Activated CD8-positive, alpha-beta memory T cell treated with anti-CD3 and anti-CD28 coated beads, Interleukin-2, amount 10 ng/mL, durations not matched to agents 7 days and 5 days (primary cell): ENCODE measurements at regions not wholly inside any gene's neighbourhood (a gene's known extent, or its start where the extent isn't known, plus 50 kb on each side); places are given as distances from the start of the nearest gene placed in this dataset.
"Not testable (repeated sequence)": the region's sequence is repeated elsewhere in the genome, so short reads cannot be mapped to it uniquely, and the experiment has no call there.

ENCODE experiments used
- ATAC-seq: fragments of 150-1000 bp; cut with Tn5 transposase; one replicate; pipeline ENCODE4 v1.10.0; 2021; ENCODE audit warnings: moderate library complexity
- CTCF ChIA-PET: fragments of 350-600 bp; sonication (Branson Sonifier 250); formaldehyde crosslinking; loops from one replicate; lab custom pipeline; 2021; ENCODE audit warnings: antibody characterized with exemption; lab: Charles Lee
- DNase-seq: peaks from one replicate; pipeline ENCODE4 v3.0.0-alpha.2; 2020
- H3K27ac Mint-ChIP-seq: one replicate; pipeline ENCODE4 v1.8.0; 2021; ENCODE audit warnings: mild to moderate bottlenecking, mixed read lengths
- H3K27me3 Mint-ChIP-seq: one replicate; pipeline ENCODE4 v1.8.0; 2021; ENCODE audit warnings: mixed read lengths
- H3K36me3 Mint-ChIP-seq: one replicate; pipeline ENCODE4 v1.8.0; 2021; ENCODE audit warnings: mild to moderate bottlenecking, mixed read lengths
- H3K4me1 Mint-ChIP-seq: one replicate; pipeline ENCODE4 v1.8.0; 2021; ENCODE audit warnings: mixed read lengths
- H3K4me3 Mint-ChIP-seq: one replicate; pipeline ENCODE4 v1.8.0; 2021; ENCODE audit warnings: mild to moderate bottlenecking, moderate library complexity, mixed read lengths
- H3K9me3 Mint-ChIP-seq: one replicate; pipeline ENCODE4 v1.8.0; 2022; ENCODE audit warnings: low read depth, mixed read lengths

GRCh38 chr3:144023543-144023942 is 51.9 kb downstream of the DIPK2A start:
- ATAC-seq, DNase-seq, H3K27ac Mint-ChIP-seq, H3K36me3 Mint-ChIP-seq, H3K9me3 Mint-ChIP-seq, H3K4me1 Mint-ChIP-seq, H3K4me3 Mint-ChIP-seq, CTCF ChIA-PET: not testable (repeated sequence)
- H3K27me3 Mint-ChIP-seq: peaks cover 13% of the 10 kb centered on the region

GRCh38 chr3:144028798-144029411 is 57.3 kb downstream of the DIPK2A start:
- Mint-ChIP-seq H3K36me3 (no peaks in the 10 kb centered on the region), H3K27me3 (peaks cover 23% of the 10 kb centered on the region), H3K27ac (no peak overlapping the region), H3K9me3 (peaks cover 2% of the 10 kb centered on the region), H3K4me1 (peaks cover 13% of the 10 kb centered on the region), H3K4me3 (no peak overlapping the region)
- CTCF ChIA-PET: interaction anchor here (0.8 kb wide), 1 partner anchor 418 kb away, joined by 4 read pairs; no protein-coding TSS in a partner anchor
- no peak for ATAC-seq
- DNase-seq: no peak

- ATAC-seq (no peak), DNase-seq (no peak)
- H3K9me3 Mint-ChIP-seq: no peaks in the 10 kb centered on the region
- H3K4me3 Mint-ChIP-seq: no peak overlapping the region
- CTCF ChIA-PET: interaction anchor here (0.8 kb wide), 1 partner anchor 417 kb away, joined by 4 read pairs; no protein-coding TSS in a partner anchor
- peaks cover 13% of the 10 kb centered on the region for H3K4me1 Mint-ChIP-seq
- peaks cover 23% of the 10 kb centered on the region for H3K27me3 Mint-ChIP-seq
- H3K27ac Mint-ChIP-seq: no peak overlapping the region
- H3K36me3 Mint-ChIP-seq: no peaks in the 10 kb centered on the region
These were observed 58.1 kb downstream of the DIPK2A start for GRCh38 chr3:144029769-144030168.

- CTCF ChIA-PET: interaction anchor here (1.2 to 1.3 kb wide), 2 partner anchors 58 to 141 kb away, joined by 3 read pairs; no protein-coding TSS in a partner anchor
- Mint-ChIP-seq H3K27me3 (peaks cover 27% of the 10 kb centered on the region), H3K4me3 (no peak overlapping the region)
These were observed 60.3 kb downstream of the DIPK2A start for GRCh38 chr3:144031938-144032337.

GRCh38 chr3:144032531-144033239 is 61.1 kb downstream of the DIPK2A start:
- DNase-seq (no peak), ATAC-seq (peak; percentile 60)
- Mint-ChIP-seq H3K36me3 (no peaks in the 10 kb centered on the region), H3K27ac (peak overlapping the region; percentile 44), H3K4me3 (peak overlapping the region; percentile 16), H3K27me3 (peaks cover 27% of the 10 kb centered on the region), H3K4me1 (peaks cover 18% of the 10 kb centered on the region), H3K9me3 (no peaks in the 10 kb centered on the region)
- CTCF ChIA-PET: interaction anchor here (1.2 to 1.9 kb wide), 2 partner anchors 61 to 142 kb away, joined by 3 to 6 read pairs; partner anchors contain the start of gene DIPK2A

More at GRCh38 chr3:144031938-144032337, 60.3 kb downstream of the DIPK2A start:
- no peak for DNase-seq
- H3K27ac Mint-ChIP-seq: no peak overlapping the region
- no peaks in the 10 kb centered on the region for H3K36me3 Mint-ChIP-seq
- H3K4me1 Mint-ChIP-seq: peaks cover 18% of the 10 kb centered on the region
- H3K9me3 Mint-ChIP-seq: no peaks in the 10 kb centered on the region
- ATAC-seq: no peak

- CTCF ChIA-PET: interaction anchor here (1.9 kb wide), 1 partner anchor 61 kb away, joined by 6 read pairs; the partner anchor contains the start of gene DIPK2A
- Mint-ChIP-seq H3K4me1 (peaks cover 18% of the 10 kb centered on the region), H3K4me3 (no peak overlapping the region), H3K27me3 (peaks cover 24% of the 10 kb centered on the region), H3K9me3 (no peaks in the 10 kb centered on the region), H3K27ac (no peak overlapping the region), H3K36me3 (no peaks in the 10 kb centered on the region)
- ATAC-seq (no peak), DNase-seq (no peak)
These were observed 61.6 kb downstream of the DIPK2A start for GRCh38 chr3:144033240-144033589.

GRCh38 chr3:144033863-144034262 is 62.2 kb downstream of the DIPK2A start:
- CTCF ChIA-PET: interaction anchor here (1.9 kb wide), 1 partner anchor 62 kb away, joined by 6 read pairs; the partner anchor contains the start of gene DIPK2A
- no peak for DNase-seq
- H3K4me1 Mint-ChIP-seq: peaks cover 18% of the 10 kb centered on the region
- H3K36me3 Mint-ChIP-seq: no peaks in the 10 kb centered on the region
- no peak for ATAC-seq
- H3K9me3 Mint-ChIP-seq: no peaks in the 10 kb centered on the region
- no peak overlapping the region for H3K4me3 Mint-ChIP-seq
- peaks cover 23% of the 10 kb centered on the region for H3K27me3 Mint-ChIP-seq
- H3K27ac Mint-ChIP-seq: no peak overlapping the region

- Mint-ChIP-seq H3K4me1 (peaks cover 19% of the 10 kb centered on the region), H3K27ac (no peak overlapping the region), H3K36me3 (no peaks in the 10 kb centered on the region), H3K4me3 (no peak overlapping the region), H3K9me3 (no peaks in the 10 kb centered on the region), H3K27me3 (peaks cover 25% of the 10 kb centered on the region)
- DNase-seq (no peak), ATAC-seq (no peak)
- CTCF ChIA-PET: interaction anchor here (1.4 kb wide), 1 partner anchor 21 kb away, joined by 3 read pairs; no protein-coding TSS in a partner anchor
These were observed 63.2 kb downstream of the DIPK2A start for GRCh38 chr3:144034715-144035290.

GRCh38 chr3:144036498-144036897 is 64.9 kb downstream of the DIPK2A start:
- Mint-ChIP-seq H3K27ac (no peak overlapping the region), H3K4me3 (no peak overlapping the region), H3K4me1 (peaks cover 19% of the 10 kb centered on the region), H3K9me3 (no peaks in the 10 kb centered on the region), H3K27me3 (peaks cover 21% of the 10 kb centered on the region), H3K36me3 (no peaks in the 10 kb centered on the region)
- ATAC-seq: peak; percentile 30
- no peak for DNase-seq
- CTCF ChIA-PET: no interaction called here

- Mint-ChIP-seq H3K4me3 (no peak overlapping the region), H3K36me3 (no peaks in the 10 kb centered on the region), H3K9me3 (no peaks in the 10 kb centered on the region), H3K27me3 (peaks cover 13% of the 10 kb centered on the region), H3K27ac (no peak overlapping the region), H3K4me1 (peaks cover 6% of the 10 kb centered on the region)
- DNase-seq (no peak), ATAC-seq (no peak)
- CTCF ChIA-PET: no interaction called here
These were observed 68.0 kb downstream of the DIPK2A start for GRCh38 chr3:144039661-144040060.

GRCh38 chr3:144041960-144042556 is 70.4 kb downstream of the DIPK2A start:
- CTCF ChIA-PET: no interaction called here
- Mint-ChIP-seq H3K4me1 (peaks cover 2% of the 10 kb centered on the region), H3K36me3 (no peaks in the 10 kb centered on the region), H3K4me3 (no peak overlapping the region), H3K9me3 (no peaks in the 10 kb centered on the region), H3K27ac (no peak overlapping the region), H3K27me3 (peaks cover 5% of the 10 kb centered on the region)
- DNase-seq (no peak), ATAC-seq (no peak)

GRCh38 chr3:144045766-144046165 is 74.1 kb downstream of the DIPK2A start:
- no peak for ATAC-seq
- CTCF ChIA-PET: no interaction called here

GRCh38 chr3:144049374-144049773 is 77.8 kb downstream of the DIPK2A start:
- Mint-ChIP-seq H3K4me3 (no peak overlapping the region), H3K36me3 (no peaks in the 10 kb centered on the region), H3K27me3 (peaks cover 9% of the 10 kb centered on the region), H3K9me3 (no peaks in the 10 kb centered on the region), H3K27ac (no peak overlapping the region), H3K4me1 (no peaks in the 10 kb centered on the region)
- CTCF ChIA-PET: no interaction called here
- ATAC-seq (no peak), DNase-seq (no peak)

More at GRCh38 chr3:144045766-144046165, 74.1 kb downstream of the DIPK2A start:
- H3K36me3 Mint-ChIP-seq: no peaks in the 10 kb centered on the region
- H3K9me3 Mint-ChIP-seq: no peaks in the 10 kb centered on the region
- peaks cover 11% of the 10 kb centered on the region for H3K27me3 Mint-ChIP-seq
- no peak overlapping the region for H3K27ac Mint-ChIP-seq
- no peak for DNase-seq
- no peaks in the 10 kb centered on the region for H3K4me1 Mint-ChIP-seq
- no peak overlapping the region for H3K4me3 Mint-ChIP-seq
